Cardiac muscle cell (in vitro differentiated cells and primary cell): ENCODE measurements at regions not wholly inside any gene's neighbourhood (a gene's known extent, or its start where the extent isn't known, plus 50 kb on each side); places are given as distances from the start of the nearest gene placed in this dataset.

ENCODE experiments used
- DNase-seq, 2 donors: peaks; one replicate each; pipeline versions ENCODE4 v3.0.0 to v3.0.0-alpha.2; 2010 to 2017; ENCODE audit warnings: low read depth in 1 of 2, low spot score in 1 of 2
- H3K27ac ChIP-seq: fragments of 200-600 bp; sonication (generic); 2 replicates; pipeline ENCODE4 v1.5.1; 2016
- H3K27me3 ChIP-seq: fragments of 200-600 bp; sonication (generic); 2 replicates; pipeline ENCODE4 v1.6.0; 2016; ENCODE audit warnings: control low read depth
- H3K36me3 ChIP-seq: fragments of 200-600 bp; sonication (generic); 2 replicates; pipeline ENCODE4 v1.5.1; 2016; ENCODE audit warnings: control low read depth
- H3K4me1 ChIP-seq: fragments of 200-600 bp; sonication (generic); 2 replicates; pipeline ENCODE4 v1.8.1; 2017; ENCODE audit warnings: low read depth, mild to moderate bottlenecking, mixed run types
- H3K4me3 ChIP-seq: fragments of 200-600 bp; sonication (generic); 2 replicates; pipeline ENCODE4 v1.5.1; 2016; ENCODE audit warnings: mild to moderate bottlenecking
- H3K9me3 ChIP-seq: fragments of 200-600 bp; sonication (generic); 2 replicates; pipeline ENCODE4 v1.5.1; 2017; ENCODE audit warnings: low read depth, mild to moderate bottlenecking, control low read depth
- TF ChIP-seq, protein P1 (sequence below): IDR thresholded peaks from 2 replicates; pipeline ENCODE4 v1.5.1; 2012; ENCODE audit warnings: low read depth, mild to moderate bottlenecking, low read length

- Histone ChIP-seq H3K9me3 (no peaks in the 10 kb centered on the region), H3K4me1 (no peaks in the 10 kb centered on the region), H3K27ac (no peak overlapping the region), H3K27me3 (no peaks in the 10 kb centered on the region), H3K36me3 (no peaks in the 10 kb centered on the region), H3K4me3 (no peak overlapping the region)
- peak in 1 of 2 donors; percentile 93 for DNase-seq
- TF ChIP-seq, protein P1, sequence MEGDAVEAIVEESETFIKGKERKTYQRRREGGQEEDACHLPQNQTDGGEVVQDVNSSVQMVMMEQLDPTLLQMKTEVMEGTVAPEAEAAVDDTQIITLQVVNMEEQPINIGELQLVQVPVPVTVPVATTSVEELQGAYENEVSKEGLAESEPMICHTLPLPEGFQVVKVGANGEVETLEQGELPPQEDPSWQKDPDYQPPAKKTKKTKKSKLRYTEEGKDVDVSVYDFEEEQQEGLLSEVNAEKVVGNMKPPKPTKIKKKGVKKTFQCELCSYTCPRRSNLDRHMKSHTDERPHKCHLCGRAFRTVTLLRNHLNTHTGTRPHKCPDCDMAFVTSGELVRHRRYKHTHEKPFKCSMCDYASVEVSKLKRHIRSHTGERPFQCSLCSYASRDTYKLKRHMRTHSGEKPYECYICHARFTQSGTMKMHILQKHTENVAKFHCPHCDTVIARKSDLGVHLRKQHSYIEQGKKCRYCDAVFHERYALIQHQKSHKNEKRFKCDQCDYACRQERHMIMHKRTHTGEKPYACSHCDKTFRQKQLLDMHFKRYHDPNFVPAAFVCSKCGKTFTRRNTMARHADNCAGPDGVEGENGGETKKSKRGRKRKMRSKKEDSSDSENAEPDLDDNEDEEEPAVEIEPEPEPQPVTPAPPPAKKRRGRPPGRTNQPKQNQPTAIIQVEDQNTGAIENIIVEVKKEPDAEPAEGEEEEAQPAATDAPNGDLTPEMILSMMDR = no peak
These were observed 1274.9 kb upstream of the GJE1 start for GRCh38 chr6:140857739-140858380.

DNA sequence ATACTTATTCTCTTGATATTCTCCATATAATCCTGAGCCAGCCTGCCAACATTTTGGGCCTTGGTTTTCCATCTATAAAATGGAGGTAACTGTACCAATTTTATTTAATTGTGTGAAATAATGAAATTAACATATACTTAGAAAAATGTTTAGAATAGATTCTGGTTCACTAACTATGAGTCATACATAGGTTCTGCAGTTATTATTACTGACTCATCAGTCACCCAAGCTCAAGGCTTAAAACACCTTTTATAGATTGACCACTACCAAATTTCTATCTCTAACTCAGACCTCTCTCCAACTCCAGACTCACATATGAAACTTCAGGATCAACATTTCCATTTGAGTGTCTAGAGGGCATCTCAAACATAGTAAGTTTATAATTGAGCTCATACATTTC lies 1277.2 kb upstream of the GJE1 start:
- H3K36me3 ChIP-seq = no peaks in the 10 kb centered on the region
- no peaks in the 10 kb centered on the region for H3K4me1 ChIP-seq
- no peak overlapping the region for H3K27ac ChIP-seq
- no peaks in the 10 kb centered on the region for H3K9me3 ChIP-seq
- no peak for DNase-seq
- TF ChIP-seq, protein P1 = no peak
- no peaks in the 10 kb centered on the region for H3K27me3 ChIP-seq
- no peak overlapping the region for H3K4me3 ChIP-seq

DNA sequence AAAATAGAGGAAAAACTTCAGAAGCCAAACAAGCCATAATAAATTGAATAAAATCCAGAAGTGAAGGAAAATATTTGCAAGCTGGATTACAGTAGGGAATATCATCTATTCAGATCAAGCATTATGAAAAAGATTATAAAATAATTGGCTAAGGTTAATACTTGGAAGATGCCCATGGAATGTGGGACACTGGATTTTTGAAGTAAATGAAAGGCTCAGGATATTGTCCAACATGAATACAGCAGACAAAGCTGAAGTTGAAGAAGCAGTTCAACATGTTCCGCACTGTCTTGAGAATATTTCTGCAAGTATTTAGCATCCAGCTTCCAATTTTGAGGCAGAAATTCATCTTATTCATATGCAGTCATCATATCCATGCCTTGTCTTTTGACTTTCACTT lies 1278.4 kb upstream of the GJE1 start:
- H3K4me1 ChIP-seq = no peaks in the 10 kb centered on the region
- H3K36me3 ChIP-seq = no peaks in the 10 kb centered on the region
- no peaks in the 10 kb centered on the region for H3K9me3 ChIP-seq
- H3K27me3 ChIP-seq = no peaks in the 10 kb centered on the region
- TF ChIP-seq, protein P1 = no peak
- DNase-seq = no peak
- no peak overlapping the region for H3K4me3 ChIP-seq
- H3K27ac ChIP-seq = no peak overlapping the region

GRCh38 chr6:140850438-140850837 lies 1282.3 kb upstream of the GJE1 start:
- no peak overlapping the region for H3K27ac ChIP-seq
- TF ChIP-seq, protein P1 = no peak
- no peak overlapping the region for H3K4me3 ChIP-seq
- H3K36me3 ChIP-seq = no peaks in the 10 kb centered on the region
- H3K4me1 ChIP-seq = peaks cover 4% of the 10 kb centered on the region
- H3K9me3 ChIP-seq = no peaks in the 10 kb centered on the region
- no peaks in the 10 kb centered on the region for H3K27me3 ChIP-seq
- peak in 1 of 2 donors; percentile 44 for DNase-seq

DNA sequence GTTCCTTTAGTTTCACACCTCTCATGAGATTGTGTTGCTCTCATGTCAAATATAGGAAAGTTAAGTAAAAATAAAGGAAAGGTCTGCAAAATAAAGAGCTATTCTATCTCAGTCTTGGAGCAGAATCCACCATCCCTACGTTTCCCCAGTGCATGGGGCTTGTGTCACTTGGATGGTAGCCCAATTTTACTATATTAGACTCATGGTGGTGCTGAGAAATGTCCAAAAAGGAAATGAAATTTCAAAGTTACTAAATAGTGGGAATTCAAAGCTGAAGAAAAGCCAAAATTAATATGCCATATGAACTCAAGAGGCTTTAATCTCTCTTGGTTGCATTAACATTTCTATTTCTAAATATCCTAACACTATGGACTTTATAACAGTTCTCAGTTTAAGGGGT lies 1283.3 kb upstream of the GJE1 start:
- Histone ChIP-seq H3K4me1 (peaks cover 8% of the 10 kb centered on the region), H3K4me3 (no peak overlapping the region), H3K9me3 (no peaks in the 10 kb centered on the region), H3K27me3 (no peaks in the 10 kb centered on the region), H3K27ac (no peak overlapping the region), H3K36me3 (no peaks in the 10 kb centered on the region)
- DNase-seq = peak in 1 of 2 donors; percentile 45
- TF ChIP-seq, protein P1 = no peak
